ENCODE measurements at regions not wholly inside any gene's neighbourhood (a gene's known extent, or its start where the extent isn't known, plus 50 kb on each side); places are given as distances from the start of the nearest gene placed in this dataset.

GRCh38 chr9:99592834-99593574 lies 228.7 kb upstream of the NR4A3 start:
- in situ Hi-C loops (cut with MboI; ENCODE audit: low sequenced_read_pairs, unreplicated experiment), result no loop called here
- DNase-seq (ENCODE audit: low spot score), result no peak
- TF ChIP-seq CTCF (IDR thresholded peaks at IDR 0.05; ENCODE audit: borderline replicate concordance, control extremely low read depth, extremely low read depth, insufficient read depth, missing control alignments), result no peak

GRCh38 chr9:99593610-99594009 lies 228.1 kb upstream of the NR4A3 start:
- no peak for DNase-seq (ENCODE audit: low spot score)
- TF ChIP-seq CTCF (IDR thresholded peaks at IDR 0.05; ENCODE audit: borderline replicate concordance, control extremely low read depth, extremely low read depth, insufficient read depth, missing control alignments), result no peak
- in situ Hi-C loops (cut with MboI; ENCODE audit: low sequenced_read_pairs, unreplicated experiment), result no loop called here

- in situ Hi-C loops (cut with MboI; ENCODE audit: low sequenced_read_pairs, unreplicated experiment), result no loop called here
- no peak for TF ChIP-seq CTCF (IDR thresholded peaks at IDR 0.05; ENCODE audit: borderline replicate concordance, control extremely low read depth, extremely low read depth, insufficient read depth, missing control alignments)
- no peak for DNase-seq (ENCODE audit: low spot score)
Observed at GRCh38 chr9:99594056-99594780, 227.5 kb upstream of the NR4A3 start.

- in situ Hi-C loops (cut with MboI; ENCODE audit: low sequenced_read_pairs, unreplicated experiment), result no loop called here
- DNase-seq (ENCODE audit: low spot score), result peak; percentile 30
- TF ChIP-seq CTCF (IDR thresholded peaks at IDR 0.05; ENCODE audit: borderline replicate concordance, control extremely low read depth, extremely low read depth, insufficient read depth, missing control alignments), result no peak
Observed at GRCh38 chr9:99595796-99596195, 225.9 kb upstream of the NR4A3 start.

- in situ Hi-C loops (cut with MboI; ENCODE audit: low sequenced_read_pairs, unreplicated experiment), result no loop called here
- no peak for TF ChIP-seq CTCF (IDR thresholded peaks at IDR 0.05; ENCODE audit: borderline replicate concordance, control extremely low read depth, extremely low read depth, insufficient read depth, missing control alignments)
- DNase-seq (ENCODE audit: low spot score), result no peak
Observed at GRCh38 chr9:99601571-99602111, 220.0 kb upstream of the NR4A3 start.

GRCh38 chr9:99602854-99603253 lies 218.8 kb upstream of the NR4A3 start:
- DNase-seq (ENCODE audit: low spot score), result no peak
- no peak for TF ChIP-seq CTCF (IDR thresholded peaks at IDR 0.05; ENCODE audit: borderline replicate concordance, control extremely low read depth, extremely low read depth, insufficient read depth, missing control alignments)
- in situ Hi-C loops (cut with MboI; ENCODE audit: low sequenced_read_pairs, unreplicated experiment), result no loop called here

Data from GM13976 (cell line).